GM12891 (cell line): ENCODE measurements at regions not wholly inside any gene's neighbourhood (a gene's known extent, or its start where the extent isn't known, plus 50 kb on each side); places are given as distances from the start of the nearest gene placed in this dataset.

Experiments
- DNase-seq: peaks from one replicate; pipeline ENCODE4 v3.0.0; 2011; ENCODE audit warnings: low spot score; ENCODE audit not compliant: insufficient read length
- FAIRE-seq: peaks from 2 replicates; lab custom pipeline; 2011; peaks lifted over from hg19 to GRCh38; lab: Jason Lieb, UNC
- PAX5 ChIP-seq: IDR thresholded peaks from 2 replicates; pipeline ENCODE4 v1.6.1; 2011; ENCODE audit warnings: low read length, moderate library complexity, mild to moderate bottlenecking; ENCODE audit not compliant: insufficient read depth, severe bottlenecking
- POLR2A ChIP-seq: IDR thresholded peaks from 2 replicates; pipeline ENCODE4 v1.6.1; 2011; ENCODE audit warnings: low read depth, low read length, control low read depth
- POLR2AphosphoS5 ChIP-seq: IDR thresholded peaks from 2 replicates; pipeline ENCODE4 v1.6.1; 2011; ENCODE audit warnings: low read depth, low read length, control low read depth
- POU2F2 ChIP-seq: IDR thresholded peaks from 2 replicates; pipeline ENCODE4 v1.6.1; 2011; ENCODE audit warnings: low read depth, mild to moderate bottlenecking, control low read depth, low read length, moderate library complexity
- SPI1 ChIP-seq: IDR thresholded peaks from 2 replicates; pipeline ENCODE4 v1.6.1; 2011; ENCODE audit warnings: low read depth, low read length, control low read depth
- TAF1 ChIP-seq: IDR thresholded peaks from 2 replicates; pipeline ENCODE4 v1.6.1; 2011; ENCODE audit warnings: low read depth, low read length, control low read depth

GRCh38 chr1:244335456-244335855 lies 116.3 kb downstream of the ADSS2 start:
- no peak for FAIRE-seq
- DNase-seq: no peak
- TF ChIP-seq PAX5: no peak
- TF ChIP-seq POU2F2: no peak
- no peak for TF ChIP-seq POLR2AphosphoS5
- no peak for TF ChIP-seq POLR2A

- FAIRE-seq (no peak), DNase-seq (no peak)
- no peak for TF ChIP-seq TAF1
- no peak for TF ChIP-seq PAX5
- TF ChIP-seq POLR2AphosphoS5: no peak
- TF ChIP-seq POLR2A: no peak
- no peak for TF ChIP-seq POU2F2
- no peak for TF ChIP-seq SPI1
These were observed 115.3 kb downstream of the ADSS2 start for GRCh38 chr1:244336232-244336899.

GRCh38 chr1:244337839-244338238 lies 113.9 kb downstream of the ADSS2 start:
- TF ChIP-seq SPI1 (no peak), TAF1 (no peak)
- DNase-seq (no peak), FAIRE-seq (no peak)

- TF ChIP-seq POU2F2: no peak
- no peak for TF ChIP-seq SPI1
- no peak for TF ChIP-seq TAF1
- no peak for TF ChIP-seq POLR2AphosphoS5
- TF ChIP-seq PAX5: no peak
- TF ChIP-seq POLR2A: no peak
- no peak for FAIRE-seq
- DNase-seq: no peak
These were observed 112.5 kb downstream of the ADSS2 start for GRCh38 chr1:244339073-244339692.

- DNase-seq (no peak), FAIRE-seq (no peak)
- TF ChIP-seq POLR2AphosphoS5: no peak
These were observed 111.9 kb downstream of the ADSS2 start for GRCh38 chr1:244339776-244340175.

GRCh38 chr1:244340396-244340795 lies 111.3 kb downstream of the ADSS2 start:
- TF ChIP-seq PAX5: no peak
- no peak for TF ChIP-seq POLR2A
- no peak for TF ChIP-seq POU2F2
- TF ChIP-seq TAF1: no peak
- TF ChIP-seq SPI1: no peak
- TF ChIP-seq POLR2AphosphoS5: no peak
- no peak for FAIRE-seq
- no peak for DNase-seq

- DNase-seq: no peak
- TF ChIP-seq SPI1 (no peak), POLR2A (no peak), POU2F2 (no peak), PAX5 (no peak), TAF1 (no peak), POLR2AphosphoS5 (no peak)
- FAIRE-seq: no peak
These were observed 110.0 kb downstream of the ADSS2 start for GRCh38 chr1:244341455-244342450.

- TF ChIP-seq PAX5 (no peak), POU2F2 (no peak), POLR2A (no peak), POLR2AphosphoS5 (no peak), TAF1 (no peak), SPI1 (no peak)
- FAIRE-seq (no peak), DNase-seq (no peak)
These were observed 107.7 kb downstream of the ADSS2 start for GRCh38 chr1:244344001-244344400.

GRCh38 chr1:244346972-244347618 lies 104.6 kb downstream of the ADSS2 start:
- no peak for FAIRE-seq
- TF ChIP-seq POLR2A (no peak), PAX5 (no peak), SPI1 (no peak), TAF1 (no peak)
- DNase-seq: no peak
